HCT116 (cell line): ENCODE measurements at regions not wholly inside any gene's neighbourhood (a gene's known extent, or its start where the extent isn't known, plus 50 kb on each side); places are given as distances from the start of the nearest gene placed in this dataset.
"Not testable (repeated sequence)": the region's sequence is repeated elsewhere in the genome, so short reads cannot be mapped to it uniquely, and the experiment has no call there.

Source experiments
- ATAC-seq: fragments of 200-7000 bp; cut with Tn5 transposase; 2 replicates; pipeline ENCODE4 v1.9.1; 2020; ENCODE audit warnings: mild to moderate bottlenecking, moderate library complexity
- BruUV-seq: library from RNA; stranded (reverse); fragments of 400-500 nt; replicated peaks from 2 replicates; lab custom pipeline; 2021; lab: Mats Ljungman, UMichigan
- CTCF ChIA-PET: fragments of 300-600 bp; sonication (Branson Sonifier 250); formaldehyde crosslinking; loops from one replicate; lab custom pipeline; 2021; ENCODE audit warnings: antibody characterized with exemption; lab: Charles Lee
- POLR2A ChIA-PET: fragments of 300-600, 350-600 bp; sonication (Branson Sonifier 250); formaldehyde crosslinking; loops from one replicate; lab custom pipeline; 2021; ENCODE audit warnings: antibody characterized with exemption; lab: Charles Lee
- RAD21 ChIA-PET, 2 experiments: fragments of 300-600 bp; sonication (Branson Sonifier 250); formaldehyde crosslinking; loops; one replicate each; lab custom pipeline; 2023; ENCODE audit warnings: low total read pairs in 2 of 2; ENCODE audit not compliant: uncharacterized antibody in 2 of 2, unreplicated experiment in 2 of 2, low non-redundant PET in 1 of 2; lab: Charles Lee
- DNase-seq: peaks from one replicate; pipeline ENCODE4 v3.0.0-alpha.2; 2010; ENCODE audit warnings: low read depth, low spot score
- H2AFZ ChIP-seq: fragments of 200-600 bp; shearing (Covaris generic), sonication (generic); 2 replicates; pipeline ENCODE4 v1.6.1; 2017; ENCODE audit warnings: low read depth, mixed run types, mixed read lengths, antibody characterized with exemption, low read length; ENCODE audit not compliant: poor library complexity, severe bottlenecking
- H3K27ac ChIP-seq: 2 replicates; pipeline ENCODE4 v1.5.1; 2012; ENCODE audit warnings: low read depth, low read length
- H3K27me3 ChIP-seq: fragments of 200-600 bp; sonication (generic); 2 replicates; pipeline ENCODE4 v1.6.1; 2016; ENCODE audit warnings: mixed run types, low read length, mixed read lengths; ENCODE audit not compliant: insufficient read depth
- H3K36me3 ChIP-seq, 2 experiments: fragments of 200-500 bp in 1 of 2; fragments of 200-600 bp in 1 of 2; sonication (Bioruptor generic) in 1 of 2; sonication (generic) in 1 of 2; 2 replicates each; pipeline versions ENCODE4 v1.5.1 to v1.6.1; 2014 to 2016; ENCODE audit warnings: low read length in 2 of 2, inconsistent platforms in 1 of 2, mixed read lengths in 1 of 2, mixed run types in 1 of 2; ENCODE audit not compliant: insufficient read depth in 2 of 2, control insufficient read depth in 1 of 2
- H3K4me1 ChIP-seq, 2 experiments: fragments of 200-600 bp in 1 of 2; sonication (generic) in 1 of 2; 2 replicates each; pipeline versions ENCODE4 v1.5.1 to v1.6.1; 2012 to 2017; ENCODE audit warnings: low read length in 2 of 2, inconsistent platforms in 1 of 2, mild to moderate bottlenecking in 1 of 2, mixed read lengths in 1 of 2, mixed run types in 1 of 2, moderate library complexity in 1 of 2; ENCODE audit not compliant: insufficient read depth in 2 of 2, control insufficient read depth in 1 of 2
- H3K4me2 ChIP-seq: fragments of 200-600 bp; sonication (generic); 2 replicates; pipeline ENCODE4 v1.6.1; 2017; ENCODE audit warnings: mixed run types, low read length, mixed read lengths
- H3K4me3 ChIP-seq, 2 experiments: fragments of 200-600 bp in 1 of 2; sonication (generic) in 1 of 2; replicated peaks in 1 of 2; 2 replicates each; pipeline ENCODE4 v1.5.1; 2011 to 2016; ENCODE audit warnings: low read length in 2 of 2, control low read depth in 1 of 2, low read depth in 1 of 2, mild to moderate bottlenecking in 1 of 2, mixed read lengths in 1 of 2, mixed run types in 1 of 2
- H3K79me2 ChIP-seq: fragments of 200-600 bp; sonication (generic); 2 replicates; pipeline ENCODE4 v1.6.1; 2017; ENCODE audit warnings: mild to moderate bottlenecking, mixed run types, low read length, moderate library complexity, mixed read lengths; ENCODE audit not compliant: insufficient read depth
- H3K9ac ChIP-seq: fragments of 200-600 bp; sonication (generic); 2 replicates; pipeline ENCODE4 v1.6.1; 2016; ENCODE audit warnings: low read length, mixed read lengths
- H3K9me2 ChIP-seq: fragments of 200-600 bp; sonication (generic), shearing (Covaris generic); 2 replicates; pipeline ENCODE4 v1.6.1; 2017; ENCODE audit warnings: mixed run types, mild to moderate bottlenecking, moderate library complexity; ENCODE audit not compliant: insufficient read depth
- H3K9me3 ChIP-seq, 2 experiments: fragments of 200-500 bp in 1 of 2; fragments of 200-600 bp in 1 of 2; sonication (Bioruptor generic) in 1 of 2; sonication (generic) in 1 of 2; 2 replicates each; pipeline ENCODE4 v1.6.1; 2014 to 2017; ENCODE audit warnings: low read length in 2 of 2, mixed read lengths in 2 of 2, inconsistent platforms in 1 of 2, low read depth in 1 of 2, mild to moderate bottlenecking in 1 of 2, mixed run types in 1 of 2, moderate library complexity in 1 of 2; ENCODE audit not compliant: control insufficient read depth in 1 of 2, insufficient read depth in 1 of 2
- H4K20me1 ChIP-seq: fragments of 200-600 bp; sonication (generic), shearing (Covaris generic); 2 replicates; pipeline ENCODE4 v1.6.1; 2017; ENCODE audit warnings: mixed run types, mild to moderate bottlenecking, moderate library complexity; ENCODE audit not compliant: insufficient read depth
- intact Hi-C: fragments of 100-400 bp; cut with micrococcal nuclease; formaldehyde crosslinking; loops from 2 replicates; pipeline ENCODE4 v1.10.0; 2022

DNA sequence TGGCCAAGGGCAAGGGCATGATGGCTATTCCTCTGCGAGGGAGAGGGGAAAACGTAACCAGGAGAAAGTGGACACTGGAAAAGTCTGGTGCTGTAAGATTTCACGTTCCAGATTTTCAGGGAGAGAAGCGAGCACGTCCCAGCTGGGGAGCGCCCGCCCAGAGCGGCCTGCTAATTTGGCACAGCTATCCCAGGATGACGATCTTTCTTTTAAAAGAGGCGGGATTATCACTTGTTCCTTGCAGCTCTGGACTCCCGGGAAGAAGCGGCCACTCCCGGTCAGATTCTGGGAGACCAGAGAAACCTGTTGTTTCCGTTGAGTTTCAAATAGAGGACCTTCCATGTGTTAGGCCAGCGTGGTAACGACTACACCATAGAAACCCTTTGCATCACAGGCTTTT lies 144.2 kb upstream of the ZNF322 start:
- H3K9ac ChIP-seq, H3K9me2 ChIP-seq, H3K4me3 ChIP-seq, H3K79me2 ChIP-seq, H2AFZ ChIP-seq, H4K20me1 ChIP-seq, H3K27me3 ChIP-seq, RAD21 ChIA-PET, ATAC-seq, POLR2A ChIA-PET, CTCF ChIA-PET, H3K9me3 ChIP-seq, DNase-seq, BruUV-seq, H3K27ac ChIP-seq, H3K36me3 ChIP-seq, H3K4me1 ChIP-seq, intact Hi-C loops, H3K4me2 ChIP-seq: not testable (repeated sequence)

DNA sequence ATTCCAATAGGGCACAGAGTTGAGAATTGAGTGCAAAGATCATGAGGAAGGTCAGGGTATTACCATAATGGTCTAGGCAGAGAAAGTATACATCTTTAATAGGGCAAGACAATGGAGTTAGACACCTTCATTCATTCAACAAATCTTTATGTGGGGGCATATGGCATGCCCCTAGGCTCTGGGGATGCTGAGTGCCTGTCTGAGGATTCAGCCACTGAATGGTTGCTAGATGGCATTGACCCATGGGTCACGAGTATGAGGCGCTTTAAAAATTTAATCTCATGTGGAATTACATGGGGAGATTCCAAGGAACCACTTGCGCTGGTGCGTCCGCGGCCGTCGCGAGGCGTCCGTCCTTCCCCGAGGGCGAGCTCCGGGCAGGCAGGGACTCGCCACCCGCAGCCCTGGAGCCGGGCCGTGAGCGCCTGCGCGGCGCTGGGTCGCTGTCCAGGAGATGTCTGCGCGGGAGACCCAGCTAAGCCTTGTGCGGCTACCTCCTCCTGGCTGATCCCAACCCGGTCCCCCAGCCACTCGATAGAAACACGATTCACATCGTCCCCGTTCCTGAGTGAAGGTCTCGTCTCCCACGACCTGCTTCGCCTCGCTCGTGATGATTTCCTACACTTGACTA lies 152.1 kb upstream of the ZNF322 start:
- H3K36me3 ChIP-seq, DNase-seq, H3K9ac ChIP-seq, H3K27me3 ChIP-seq, BruUV-seq, RAD21 ChIA-PET, ATAC-seq, H3K79me2 ChIP-seq, H2AFZ ChIP-seq, H3K4me2 ChIP-seq, H4K20me1 ChIP-seq, CTCF ChIA-PET, POLR2A ChIA-PET, H3K27ac ChIP-seq, H3K4me1 ChIP-seq, H3K4me3 ChIP-seq, H3K9me3 ChIP-seq, H3K9me2 ChIP-seq, intact Hi-C loops: not testable (repeated sequence)

GRCh38 chr6:26818640-26819225 lies 159.2 kb upstream of the ZNF322 start:
- H3K9me3 ChIP-seq, H4K20me1 ChIP-seq, CTCF ChIA-PET, POLR2A ChIA-PET, H3K9me2 ChIP-seq, intact Hi-C loops, H3K4me3 ChIP-seq, RAD21 ChIA-PET, H3K4me2 ChIP-seq, H2AFZ ChIP-seq, DNase-seq, H3K79me2 ChIP-seq, H3K4me1 ChIP-seq, ATAC-seq, H3K27me3 ChIP-seq, BruUV-seq, H3K36me3 ChIP-seq, H3K27ac ChIP-seq, H3K9ac ChIP-seq: not testable (repeated sequence)

- H3K9me2 ChIP-seq, CTCF ChIA-PET, H3K9ac ChIP-seq, H3K4me2 ChIP-seq, intact Hi-C loops, H3K27me3 ChIP-seq, ATAC-seq, H3K27ac ChIP-seq, BruUV-seq, H3K4me3 ChIP-seq, H3K79me2 ChIP-seq, RAD21 ChIA-PET, H2AFZ ChIP-seq, H3K9me3 ChIP-seq, H4K20me1 ChIP-seq, DNase-seq, H3K36me3 ChIP-seq, POLR2A ChIA-PET, H3K4me1 ChIP-seq: not testable (repeated sequence)
Observed at GRCh38 chr6:26827965-26828364, 168.4 kb upstream of the ZNF322 start.
